Calu3 (cell line): ENCODE measurements at regions not wholly inside any gene's neighbourhood (a gene's known extent, or its start where the extent isn't known, plus 50 kb on each side); places are given as distances from the start of the nearest gene placed in this dataset.
"Not testable (repeated sequence)": the region's sequence is repeated elsewhere in the genome, so short reads cannot be mapped to it uniquely, and the experiment has no call there.

Experiments
- BruUV-seq: library from RNA; stranded (reverse); fragments of 400-500 nt; replicated peaks from 2 replicates; lab custom pipeline; 2021; lab: Mats Ljungman, UMichigan
- CTCF ChIA-PET: fragments of 300-600 bp; sonication (Branson Sonifier 250); formaldehyde crosslinking; loops from one replicate; lab custom pipeline; 2022; ENCODE audit warnings: antibody characterized with exemption; lab: Charles Lee
- DNase-seq: peaks from one replicate; pipeline ENCODE4 v3.0.0; 2022
- H3K27ac Mint-ChIP-seq: one replicate; pipeline ENCODE4 v1.8.0; 2022; ENCODE audit warnings: mixed read lengths; ENCODE audit not compliant: unreplicated experiment
- H3K27me3 Mint-ChIP-seq: one replicate; pipeline ENCODE4 v1.8.0; 2022; ENCODE audit warnings: mixed read lengths; ENCODE audit not compliant: unreplicated experiment
- H3K36me3 Mint-ChIP-seq: one replicate; pipeline ENCODE4 v1.8.0; 2022; ENCODE audit warnings: mild to moderate bottlenecking, moderate library complexity, mixed read lengths; ENCODE audit not compliant: insufficient read depth, unreplicated experiment
- H3K4me1 Mint-ChIP-seq: one replicate; pipeline ENCODE4 v1.8.0; 2022; ENCODE audit warnings: mild to moderate bottlenecking, low read depth, mixed read lengths; ENCODE audit not compliant: unreplicated experiment
- H3K4me3 Mint-ChIP-seq: one replicate; pipeline ENCODE4 v1.8.0; 2022; ENCODE audit warnings: mild to moderate bottlenecking, low read depth, moderate library complexity, mixed read lengths; ENCODE audit not compliant: unreplicated experiment
- H3K9me3 Mint-ChIP-seq: one replicate; pipeline ENCODE4 v1.8.0; 2022; ENCODE audit warnings: low read depth, mixed read lengths; ENCODE audit not compliant: unreplicated experiment
- CTCF ChIP-seq: fragments of 200-600 bp; IDR thresholded peaks from one replicate; pipeline ENCODE4 v1.8.0; 2022; ENCODE audit warnings: antibody characterized with exemption; ENCODE audit not compliant: unreplicated experiment
- intact Hi-C: fragments of 100-400 bp; cut with micrococcal nuclease; formaldehyde crosslinking; loops from one replicate; pipeline ENCODE4 v1.10.0; 2022; ENCODE audit not compliant: unreplicated experiment

GRCh38 chr3:166860217-166860616 lies 519.9 kb downstream of the ZBBX start:
- H3K27ac Mint-ChIP-seq, result no peak overlapping the region
- no peaks in the 10 kb centered on the region for H3K27me3 Mint-ChIP-seq
- TF ChIP-seq CTCF, result no peak
- no peaks in the 10 kb centered on the region for H3K36me3 Mint-ChIP-seq
- H3K4me3 Mint-ChIP-seq, result no peak overlapping the region
- intact Hi-C loops, result no loop called here
- CTCF ChIA-PET, result interaction anchor here (1.5 kb wide), 1 partner anchor 12 kb away, joined by 3 read pairs; no protein-coding TSS in a partner anchor
- H3K4me1 Mint-ChIP-seq, result no peaks in the 10 kb centered on the region
- H3K9me3 Mint-ChIP-seq, result peaks cover 3% of the 10 kb centered on the region
- BruUV-seq, result no TSS peak
- no peak for DNase-seq

- Mint-ChIP-seq H3K4me1 (no peaks in the 10 kb centered on the region), H3K9me3 (peaks cover 7% of the 10 kb centered on the region), H3K27ac (no peak overlapping the region), H3K27me3 (no peaks in the 10 kb centered on the region), H3K4me3 (no peak overlapping the region), H3K36me3 (no peaks in the 10 kb centered on the region)
- no peak for TF ChIP-seq CTCF
- BruUV-seq, result no TSS peak
- DNase-seq, result no peak
- intact Hi-C loops, result no loop called here
- CTCF ChIA-PET, result no interaction called here
Observed at GRCh38 chr3:166844329-166844728, 535.8 kb downstream of the ZBBX start.

- BruUV-seq, CTCF ChIA-PET, H3K27ac Mint-ChIP-seq, H3K36me3 Mint-ChIP-seq, H3K4me3 Mint-ChIP-seq, H3K27me3 Mint-ChIP-seq, intact Hi-C loops, H3K9me3 Mint-ChIP-seq, H3K4me1 Mint-ChIP-seq, DNase-seq: not testable (repeated sequence)
Observed at GRCh38 chr3:166842784-166843183, 537.3 kb downstream of the ZBBX start.

- BruUV-seq, result no TSS peak
- TF ChIP-seq CTCF, result peak; percentile 43
- Mint-ChIP-seq H3K36me3 (no peaks in the 10 kb centered on the region), H3K4me1 (peaks cover 8% of the 10 kb centered on the region), H3K4me3 (no peak overlapping the region), H3K27me3 (no peaks in the 10 kb centered on the region), H3K27ac (no peak overlapping the region), H3K9me3 (peaks cover 6% of the 10 kb centered on the region)
- peak; percentile 19 for DNase-seq
- CTCF ChIA-PET, result interaction anchor here (0.6 to 1.0 kb wide), 3 partner anchors 195 to 1893 kb away, joined by 3 to 4 read pairs (median 3); no protein-coding TSS in a partner anchor
- intact Hi-C loops, result loop anchor here (5.0 to 10.0 kb wide), 2 partner anchors 195 to 517 kb away; no protein-coding TSS in a partner anchor
Observed at GRCh38 chr3:166837535-166837934, 542.6 kb downstream of the ZBBX start.

GRCh38 chr3:166836836-166837235 lies 543.3 kb downstream of the ZBBX start:
- intact Hi-C loops, result loop anchor here (5.0 to 10.0 kb wide), 2 partner anchors 195 to 518 kb away; no protein-coding TSS in a partner anchor

More at GRCh38 chr3:166836836-166837235, 543.3 kb downstream of the ZBBX start:
- CTCF ChIA-PET, result interaction anchor here (0.6 kb wide), 1 partner anchor 1892 kb away, joined by 4 read pairs; no protein-coding TSS in a partner anchor
- no peaks in the 10 kb centered on the region for H3K36me3 Mint-ChIP-seq
- TF ChIP-seq CTCF, result no peak
- peaks cover 8% of the 10 kb centered on the region for H3K4me1 Mint-ChIP-seq
- no peak overlapping the region for H3K27ac Mint-ChIP-seq
- no peaks in the 10 kb centered on the region for H3K27me3 Mint-ChIP-seq
- no peak overlapping the region for H3K4me3 Mint-ChIP-seq
- H3K9me3 Mint-ChIP-seq, result peaks cover 6% of the 10 kb centered on the region
- BruUV-seq, result no TSS peak
- no peak for DNase-seq
